Kidney epithelial cell (primary cell): ENCODE measurements at regions not wholly inside any gene's neighbourhood (a gene's known extent, or its start where the extent isn't known, plus 50 kb on each side); places are given as distances from the start of the nearest gene placed in this dataset.

Experiments used
- DNase-seq: peaks from one replicate; pipeline ENCODE4 v3.0.0-alpha.2; 2010; ENCODE audit warnings: low read depth
- H3K27me3 ChIP-seq: 2 replicates; pipeline ENCODE4 v1.6.0; 2011; ENCODE audit warnings: low read length; ENCODE audit not compliant: control insufficient read depth, insufficient read depth
- H3K36me3 ChIP-seq: 2 replicates; pipeline ENCODE4 v1.5.1; 2011; ENCODE audit warnings: low read length; ENCODE audit not compliant: control insufficient read depth, insufficient read depth
- H3K4me3 ChIP-seq: 2 replicates; pipeline ENCODE4 v1.5.1; 2011; ENCODE audit warnings: low read depth, mild to moderate bottlenecking, control low read depth, low read length
- TF ChIP-seq, protein P1 (sequence below): IDR thresholded peaks from 2 replicates; pipeline ENCODE4 v1.5.1; 2011; ENCODE audit warnings: mild to moderate bottlenecking, moderate library complexity, low read length, control low read depth, inconsistent platforms; ENCODE audit not compliant: insufficient read depth, poor library complexity, severe bottlenecking

DNA sequence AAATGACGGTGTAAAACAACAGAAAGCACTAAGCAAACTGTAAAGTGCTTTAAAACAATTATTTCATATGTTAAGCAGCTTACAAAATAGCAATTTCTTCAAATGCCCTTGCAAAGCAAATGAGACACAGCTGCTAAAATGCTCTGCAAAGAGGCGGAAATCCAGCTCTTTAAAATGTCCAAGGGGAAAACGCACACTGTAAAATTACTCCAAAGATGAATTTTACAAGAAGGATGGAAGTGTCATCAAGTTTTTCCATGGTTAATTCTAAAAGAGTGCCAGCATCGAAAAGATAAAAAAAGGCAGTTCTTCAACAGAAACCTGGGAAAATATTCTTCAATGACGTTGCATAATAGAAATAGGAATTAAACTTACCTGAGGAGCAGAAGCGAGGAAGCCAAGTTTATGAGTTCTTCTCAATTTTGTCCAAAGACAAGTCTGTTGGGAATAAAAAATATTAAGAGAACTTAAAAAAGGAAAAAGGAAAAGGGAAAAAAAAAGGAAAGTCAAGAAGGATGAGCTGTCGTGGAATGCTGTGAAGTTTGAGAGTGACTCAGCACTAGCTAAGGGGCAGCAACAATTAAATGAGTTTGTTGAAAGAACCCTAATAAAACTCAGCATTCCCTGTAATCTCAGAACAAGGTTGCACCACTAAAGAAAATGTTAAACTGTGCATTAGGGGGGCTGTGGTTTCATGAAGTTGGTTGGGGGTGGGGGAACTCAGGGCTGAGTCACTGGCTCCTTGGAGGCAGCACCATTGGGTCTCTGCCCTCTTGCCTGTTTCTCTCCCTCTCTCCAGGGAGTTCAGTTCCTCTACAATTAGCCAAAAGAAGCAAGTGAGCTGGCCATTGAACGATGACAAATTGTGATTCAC lies 64.2 kb upstream of the BLID start:
- DNase-seq: peak; percentile 81
- TF ChIP-seq, protein P1, sequence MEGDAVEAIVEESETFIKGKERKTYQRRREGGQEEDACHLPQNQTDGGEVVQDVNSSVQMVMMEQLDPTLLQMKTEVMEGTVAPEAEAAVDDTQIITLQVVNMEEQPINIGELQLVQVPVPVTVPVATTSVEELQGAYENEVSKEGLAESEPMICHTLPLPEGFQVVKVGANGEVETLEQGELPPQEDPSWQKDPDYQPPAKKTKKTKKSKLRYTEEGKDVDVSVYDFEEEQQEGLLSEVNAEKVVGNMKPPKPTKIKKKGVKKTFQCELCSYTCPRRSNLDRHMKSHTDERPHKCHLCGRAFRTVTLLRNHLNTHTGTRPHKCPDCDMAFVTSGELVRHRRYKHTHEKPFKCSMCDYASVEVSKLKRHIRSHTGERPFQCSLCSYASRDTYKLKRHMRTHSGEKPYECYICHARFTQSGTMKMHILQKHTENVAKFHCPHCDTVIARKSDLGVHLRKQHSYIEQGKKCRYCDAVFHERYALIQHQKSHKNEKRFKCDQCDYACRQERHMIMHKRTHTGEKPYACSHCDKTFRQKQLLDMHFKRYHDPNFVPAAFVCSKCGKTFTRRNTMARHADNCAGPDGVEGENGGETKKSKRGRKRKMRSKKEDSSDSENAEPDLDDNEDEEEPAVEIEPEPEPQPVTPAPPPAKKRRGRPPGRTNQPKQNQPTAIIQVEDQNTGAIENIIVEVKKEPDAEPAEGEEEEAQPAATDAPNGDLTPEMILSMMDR: no peak
- Histone ChIP-seq H3K36me3 (peaks cover 1% of the 10 kb centered on the region), H3K4me3 (peak overlapping the region; percentile 37), H3K27me3 (no peaks in the 10 kb centered on the region)

DNA sequence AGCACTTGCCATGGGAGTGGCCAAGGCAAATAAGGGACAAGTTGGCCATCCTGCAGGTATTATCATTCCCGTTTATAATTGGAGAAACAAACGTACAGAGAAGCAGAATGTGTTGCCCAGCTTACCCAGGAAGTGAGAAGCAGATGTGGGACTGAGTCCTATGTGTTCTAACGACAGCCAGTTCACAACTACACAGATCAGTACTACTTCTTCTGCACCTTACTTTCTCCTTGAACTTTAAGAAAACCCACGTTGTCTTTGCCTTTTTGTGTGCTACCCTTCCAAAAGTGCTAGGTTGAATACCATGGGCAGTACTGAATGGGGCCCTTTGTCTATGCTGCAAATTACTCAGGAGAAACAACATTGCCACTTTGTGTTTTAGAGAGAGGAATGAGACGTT lies 62.8 kb upstream of the BLID start:
- Histone ChIP-seq H3K36me3 (peaks cover 1% of the 10 kb centered on the region), H3K27me3 (no peaks in the 10 kb centered on the region), H3K4me3 (peak overlapping the region; percentile 37)
- TF ChIP-seq, protein P1: no peak
- no peak for DNase-seq

DNA sequence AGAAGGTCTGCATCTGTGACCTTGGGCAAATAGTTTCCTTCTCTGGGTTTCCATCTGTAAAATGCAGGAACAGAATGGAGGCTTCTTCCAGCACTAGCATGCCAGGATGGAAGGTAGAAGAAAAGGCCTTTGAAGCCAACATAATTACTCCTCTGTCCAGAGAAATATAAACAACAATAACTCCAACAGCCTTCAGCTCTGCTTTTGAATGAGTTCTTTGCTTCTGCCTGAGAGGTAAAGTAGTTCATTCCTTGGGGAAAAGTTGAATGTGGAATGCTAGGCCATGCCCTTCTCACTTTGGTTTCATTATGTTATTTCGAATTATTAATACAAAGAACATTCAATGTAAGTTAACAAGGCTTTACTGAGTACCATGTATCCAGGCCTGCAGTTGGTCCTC lies 61.2 kb upstream of the BLID start:
- H3K36me3 ChIP-seq: peaks cover 1% of the 10 kb centered on the region
- TF ChIP-seq, protein P1: no peak
- H3K27me3 ChIP-seq: no peaks in the 10 kb centered on the region
- DNase-seq: no peak
- H3K4me3 ChIP-seq: no peak overlapping the region

DNA sequence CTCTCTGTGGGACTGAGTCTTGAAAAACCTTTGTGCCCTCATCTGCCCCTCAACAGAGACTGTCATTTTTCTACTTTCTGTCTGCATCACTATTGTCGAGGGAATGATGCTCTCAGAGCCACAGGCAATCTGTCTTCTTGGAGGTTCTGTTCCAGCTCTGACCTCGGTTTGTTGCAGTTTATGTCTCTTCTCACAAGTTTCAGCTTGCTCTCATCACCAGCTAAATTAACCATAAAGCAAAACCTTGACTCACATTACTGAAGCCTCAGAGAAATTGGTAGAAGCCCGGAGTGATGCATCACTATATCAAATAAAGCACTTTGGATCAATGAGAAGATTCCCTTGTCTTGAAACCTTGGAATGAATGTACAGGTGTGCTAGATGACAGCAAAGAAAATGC lies 60.6 kb upstream of the BLID start:
- peaks cover 1% of the 10 kb centered on the region for H3K36me3 ChIP-seq
- H3K27me3 ChIP-seq: no peaks in the 10 kb centered on the region
- no peak overlapping the region for H3K4me3 ChIP-seq
- no peak for DNase-seq
- TF ChIP-seq, protein P1: no peak

DNA sequence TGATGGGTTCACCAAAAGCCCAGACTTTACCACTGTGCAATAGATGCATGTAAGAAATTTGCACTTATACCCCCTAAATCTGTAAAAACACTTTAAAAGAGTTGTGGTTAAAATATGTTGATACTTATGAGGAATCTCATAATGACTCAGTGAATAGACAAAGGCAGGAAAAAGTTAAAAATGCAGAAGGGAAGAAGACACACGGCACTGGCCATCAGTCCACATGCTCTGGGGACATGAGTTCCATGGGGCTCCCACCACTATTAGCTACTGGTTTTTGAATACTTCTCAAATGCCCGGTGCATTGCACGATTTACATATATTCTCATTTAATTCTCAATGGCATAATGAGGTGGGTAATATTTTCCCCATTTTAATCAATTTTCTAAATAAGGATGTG lies 59.3 kb upstream of the BLID start:
- Histone ChIP-seq H3K27me3 (no peaks in the 10 kb centered on the region), H3K36me3 (peaks cover 1% of the 10 kb centered on the region), H3K4me3 (no peak overlapping the region)
- DNase-seq: no peak
- TF ChIP-seq, protein P1: no peak

DNA sequence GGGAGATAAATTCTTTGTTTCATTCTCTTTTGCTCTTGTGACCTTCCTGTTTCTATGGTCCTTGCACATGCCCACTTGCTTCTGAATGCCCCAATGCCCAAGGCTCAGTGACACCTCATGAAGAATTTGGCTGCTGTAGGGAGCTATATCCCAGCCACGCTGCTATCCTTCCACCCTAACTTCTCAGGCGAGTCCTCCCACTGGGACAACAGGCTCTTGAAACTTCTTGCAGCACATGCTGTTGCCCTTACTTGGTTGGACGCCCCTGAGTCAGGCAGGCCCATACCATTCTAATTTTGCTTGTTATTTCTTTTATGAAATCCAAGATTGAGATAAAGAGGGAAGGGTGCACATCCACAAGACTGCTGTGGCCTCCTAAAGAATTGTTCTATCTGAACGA lies 57.6 kb upstream of the BLID start:
- Histone ChIP-seq H3K4me3 (no peak overlapping the region), H3K36me3 (peaks cover 1% of the 10 kb centered on the region), H3K27me3 (no peaks in the 10 kb centered on the region)
- no peak for DNase-seq
- TF ChIP-seq, protein P1: no peak
